Astrocyte of the cerebellum (primary cell): ENCODE measurements at regions not wholly inside any gene's neighbourhood (a gene's known extent, or its start where the extent isn't known, plus 50 kb on each side); places are given as distances from the start of the nearest gene placed in this dataset.
A peak's percentile ranks its signal among the peaks of the same experiment; 100 is the strongest.

Source experiments
- DNase-seq: peaks from one replicate; pipeline ENCODE4 v3.0.0-alpha.2; 2011; ENCODE audit warnings: low read depth
- H3K4me3 ChIP-seq: 2 replicates; pipeline ENCODE4 v1.5.1; 2011; ENCODE audit warnings: mild to moderate bottlenecking, low read depth, low read length, moderate library complexity
- in situ Hi-C: cut with HindIII; loops from 2 replicates; pipeline ENCODE4 v1.10.0; 2017; ENCODE audit warnings: low sequenced_read_pairs
- TF ChIP-seq, protein P1 (sequence below): IDR thresholded peaks from 2 replicates; pipeline ENCODE4 v1.5.1; 2012; ENCODE audit warnings: low read length, low read depth, moderate library complexity, mild to moderate bottlenecking; ENCODE audit errors: missing control alignments

DNA sequence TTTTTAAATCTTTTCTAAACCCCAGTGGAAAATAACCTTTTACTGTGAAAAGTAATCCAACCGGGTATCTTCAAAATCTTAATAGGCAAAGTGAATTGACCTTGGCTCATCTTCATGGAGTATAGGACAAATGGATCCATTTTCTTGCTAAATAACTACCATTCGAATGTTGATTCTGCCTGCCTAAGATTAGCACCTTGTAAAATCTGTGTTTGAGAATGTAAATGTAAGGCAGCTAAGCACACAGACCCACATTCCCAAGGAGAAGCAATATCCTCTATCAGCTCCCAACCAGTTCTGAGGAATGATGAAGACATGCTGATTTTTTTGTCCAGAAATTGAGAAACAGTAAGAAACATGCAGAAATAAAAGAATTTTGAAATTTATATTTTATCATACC lies 509.8 kb upstream of the SMIM21 start:
- no peak overlapping the region for H3K4me3 ChIP-seq
- TF ChIP-seq, protein P1, sequence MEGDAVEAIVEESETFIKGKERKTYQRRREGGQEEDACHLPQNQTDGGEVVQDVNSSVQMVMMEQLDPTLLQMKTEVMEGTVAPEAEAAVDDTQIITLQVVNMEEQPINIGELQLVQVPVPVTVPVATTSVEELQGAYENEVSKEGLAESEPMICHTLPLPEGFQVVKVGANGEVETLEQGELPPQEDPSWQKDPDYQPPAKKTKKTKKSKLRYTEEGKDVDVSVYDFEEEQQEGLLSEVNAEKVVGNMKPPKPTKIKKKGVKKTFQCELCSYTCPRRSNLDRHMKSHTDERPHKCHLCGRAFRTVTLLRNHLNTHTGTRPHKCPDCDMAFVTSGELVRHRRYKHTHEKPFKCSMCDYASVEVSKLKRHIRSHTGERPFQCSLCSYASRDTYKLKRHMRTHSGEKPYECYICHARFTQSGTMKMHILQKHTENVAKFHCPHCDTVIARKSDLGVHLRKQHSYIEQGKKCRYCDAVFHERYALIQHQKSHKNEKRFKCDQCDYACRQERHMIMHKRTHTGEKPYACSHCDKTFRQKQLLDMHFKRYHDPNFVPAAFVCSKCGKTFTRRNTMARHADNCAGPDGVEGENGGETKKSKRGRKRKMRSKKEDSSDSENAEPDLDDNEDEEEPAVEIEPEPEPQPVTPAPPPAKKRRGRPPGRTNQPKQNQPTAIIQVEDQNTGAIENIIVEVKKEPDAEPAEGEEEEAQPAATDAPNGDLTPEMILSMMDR: no peak
- no peak for DNase-seq
- in situ Hi-C loops: no loop called here

DNA sequence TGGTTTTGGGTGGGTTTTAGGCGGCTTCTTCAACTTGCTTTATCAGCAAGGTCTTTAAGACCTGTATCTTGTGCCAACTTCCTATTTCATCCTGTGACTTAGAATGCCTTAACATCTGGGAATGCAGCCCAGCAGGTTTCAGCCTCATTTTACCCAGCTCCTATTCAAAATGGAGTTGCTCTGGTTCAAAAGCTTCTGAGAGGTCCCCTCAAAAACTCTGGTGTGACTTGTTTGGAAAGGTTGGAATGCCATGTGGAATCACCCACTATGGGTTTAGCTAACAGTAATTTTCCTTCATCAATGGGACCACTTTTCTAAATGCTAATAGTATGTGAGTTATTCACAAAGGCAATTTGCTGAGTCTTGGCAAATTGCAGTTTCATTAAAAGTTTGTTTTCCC lies 509.4 kb upstream of the SMIM21 start:
- TF ChIP-seq, protein P1: no peak
- no peak overlapping the region for H3K4me3 ChIP-seq
- DNase-seq: no peak
- in situ Hi-C loops: no loop called here

DNA sequence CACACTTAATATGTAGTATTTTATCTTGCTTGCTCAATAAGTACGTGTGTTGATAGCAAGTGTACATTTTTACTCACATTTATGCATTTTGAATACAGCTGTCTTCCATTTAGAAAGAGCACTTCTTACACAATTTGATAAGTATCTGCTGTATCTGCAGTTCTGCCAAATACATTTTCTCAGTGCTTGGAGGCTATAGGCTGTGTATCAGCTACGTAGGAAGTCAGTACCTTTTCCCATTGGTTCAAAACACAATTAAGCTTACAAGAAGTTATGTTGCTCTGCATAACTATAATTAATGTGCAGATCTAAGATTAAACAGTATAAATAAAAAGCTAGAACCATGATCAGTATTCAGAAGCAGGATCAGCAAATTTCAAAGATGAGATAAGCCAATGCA lies 503.6 kb upstream of the SMIM21 start:
- TF ChIP-seq, protein P1: no peak
- no peak overlapping the region for H3K4me3 ChIP-seq
- DNase-seq: no peak
- in situ Hi-C loops: no loop called here

DNA sequence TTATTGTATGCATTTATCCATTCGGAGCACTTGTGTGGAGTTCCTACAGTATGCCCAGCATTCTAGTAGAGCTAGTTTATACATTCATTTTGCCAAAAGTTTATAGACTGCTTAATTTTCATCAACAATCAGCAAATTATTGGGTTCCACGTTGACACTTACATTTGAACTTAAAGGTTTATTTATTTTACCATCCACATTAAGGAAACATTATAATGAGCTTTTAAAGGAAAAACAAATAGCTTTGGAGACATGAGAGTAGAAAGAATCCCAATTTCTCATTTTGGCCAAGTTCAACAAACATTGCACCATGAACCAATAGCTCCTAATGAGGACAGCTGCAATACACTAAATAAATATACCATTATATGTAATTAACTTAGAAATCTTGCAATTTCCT lies 501.2 kb upstream of the SMIM21 start:
- DNase-seq: no peak
- TF ChIP-seq, protein P1: no peak
- in situ Hi-C loops: no loop called here
- no peak overlapping the region for H3K4me3 ChIP-seq

DNA sequence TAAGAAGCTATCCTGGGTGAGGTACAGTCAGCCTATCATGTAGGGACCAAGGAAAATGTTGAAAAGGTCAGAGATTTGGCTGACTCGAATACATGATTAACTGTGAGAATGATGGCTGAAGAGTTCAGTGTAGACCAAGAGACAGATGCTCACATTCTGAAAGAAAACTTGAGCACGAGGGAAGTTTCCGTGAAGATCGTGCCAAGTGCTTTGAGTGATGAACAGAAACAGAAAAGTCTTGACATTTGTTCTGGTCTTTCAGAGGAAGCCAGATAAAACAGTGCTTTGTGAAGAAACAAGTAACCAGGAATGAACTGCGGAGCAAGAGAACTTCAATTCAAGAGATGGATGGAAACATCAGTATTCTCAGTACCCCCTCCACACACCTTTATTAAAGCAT lies 500.3 kb upstream of the SMIM21 start:
- in situ Hi-C loops: no loop called here
- no peak for DNase-seq
- H3K4me3 ChIP-seq: no peak overlapping the region
- TF ChIP-seq, protein P1: no peak

DNA sequence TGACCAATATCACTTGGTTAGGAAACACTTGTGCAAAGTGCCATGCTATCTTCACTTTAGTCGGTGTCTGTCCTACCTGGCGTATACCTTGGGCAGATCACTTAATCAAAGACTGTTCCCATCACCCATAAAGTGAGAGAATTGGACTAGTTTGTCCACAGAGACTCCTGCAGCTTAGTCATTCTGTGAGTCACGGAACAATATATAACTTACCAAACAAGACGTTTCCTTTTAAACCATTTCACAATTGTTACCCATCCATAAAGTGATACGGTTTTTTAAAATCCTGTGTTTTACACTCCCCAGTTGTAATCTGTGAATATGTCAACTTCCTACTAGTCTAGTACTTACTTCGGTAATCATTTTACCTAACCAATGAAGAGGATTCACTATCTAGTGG lies 499.3 kb upstream of the SMIM21 start:
- in situ Hi-C loops: no loop called here
- no peak overlapping the region for H3K4me3 ChIP-seq
- TF ChIP-seq, protein P1: no peak
- peak; percentile 22 for DNase-seq

DNA sequence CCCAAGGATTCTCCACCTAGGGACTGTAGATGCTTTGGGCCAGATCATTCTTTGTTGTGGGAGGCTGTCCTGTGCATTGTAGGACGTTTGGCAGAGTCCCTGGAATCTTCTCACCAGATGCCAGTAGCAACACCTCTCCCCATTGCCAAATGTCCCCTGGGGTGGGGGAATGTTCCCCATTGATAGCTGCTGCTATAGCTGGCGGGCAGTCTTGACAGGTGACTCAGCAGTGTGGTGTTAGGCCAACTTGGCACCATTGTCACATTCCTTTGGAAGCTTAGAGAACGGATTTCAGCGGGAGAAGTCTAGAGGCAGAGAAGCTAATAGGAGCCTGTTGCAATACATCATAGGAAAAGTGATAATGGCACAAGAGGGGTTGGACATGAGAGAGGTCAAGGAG lies 495.7 kb upstream of the SMIM21 start:
- in situ Hi-C loops: no loop called here
- no peak overlapping the region for H3K4me3 ChIP-seq
- peak; percentile 100 for DNase-seq
- TF ChIP-seq, protein P1: no peak
